NB4 (cell line): ENCODE measurements at regions not wholly inside any gene's neighbourhood (a gene's known extent, or its start where the extent isn't known, plus 50 kb on each side); places are given as distances from the start of the nearest gene placed in this dataset.

Experiments
- DNase-seq: peaks from one replicate; pipeline ENCODE4 v3.0.0; 2010; ENCODE audit warnings: low read depth
- H3K4me3 ChIP-seq: one replicate; pipeline ENCODE4 v1.5.1; 2011; ENCODE audit warnings: mild to moderate bottlenecking, low read depth, low read length, moderate library complexity
- CTCF ChIP-seq: IDR thresholded peaks from one replicate; pipeline ENCODE4 v1.5.1; 2012; ENCODE audit warnings: low read depth, low read length
- MAX ChIP-seq: IDR thresholded peaks from 2 replicates; pipeline ENCODE4 v1.6.1; 2011; ENCODE audit warnings: low read depth, low read length
- MYC ChIP-seq: IDR thresholded peaks from 2 replicates; pipeline ENCODE4 v1.6.1; 2011; ENCODE audit warnings: low read depth, low read length
- POLR2A ChIP-seq: IDR thresholded peaks from 2 replicates; pipeline ENCODE4 v1.6.1; 2011; ENCODE audit warnings: mild to moderate bottlenecking; ENCODE audit not compliant: insufficient read length; ENCODE audit errors: extremely low read depth

- H3K4me3 ChIP-seq = no peak overlapping the region
- TF ChIP-seq POLR2A = no peak
- TF ChIP-seq MAX = no peak
- TF ChIP-seq MYC = no peak
- TF ChIP-seq CTCF = no peak
- no peak for DNase-seq
Observed at GRCh38 chr6:11333132-11333849, 100.8 kb upstream of the NEDD9 start.

- H3K4me3 ChIP-seq = no peak overlapping the region
Observed at GRCh38 chr6:11332463-11332862, 100.0 kb upstream of the NEDD9 start.

GRCh38 chr6:11331111-11331510, 98.6 kb upstream of the NEDD9 start:
- peak; percentile 50 for DNase-seq
- no peak overlapping the region for H3K4me3 ChIP-seq
- TF ChIP-seq POLR2A (no peak), MAX (no peak), CTCF (no peak), MYC (no peak)

More at GRCh38 chr6:11332463-11332862, 100.0 kb upstream of the NEDD9 start:
- TF ChIP-seq CTCF = no peak
- DNase-seq = no peak

- DNase-seq = peak; percentile 66
- TF ChIP-seq MYC = peak; percentile 35; the same call in 1 of the 2 replicates
- TF ChIP-seq CTCF = no peak
- peak; percentile 38 for TF ChIP-seq POLR2A
- no peak for TF ChIP-seq MAX
- H3K4me3 ChIP-seq = no peak overlapping the region
Observed at GRCh38 chr6:11330413-11330760, 97.9 kb upstream of the NEDD9 start.

DNA sequence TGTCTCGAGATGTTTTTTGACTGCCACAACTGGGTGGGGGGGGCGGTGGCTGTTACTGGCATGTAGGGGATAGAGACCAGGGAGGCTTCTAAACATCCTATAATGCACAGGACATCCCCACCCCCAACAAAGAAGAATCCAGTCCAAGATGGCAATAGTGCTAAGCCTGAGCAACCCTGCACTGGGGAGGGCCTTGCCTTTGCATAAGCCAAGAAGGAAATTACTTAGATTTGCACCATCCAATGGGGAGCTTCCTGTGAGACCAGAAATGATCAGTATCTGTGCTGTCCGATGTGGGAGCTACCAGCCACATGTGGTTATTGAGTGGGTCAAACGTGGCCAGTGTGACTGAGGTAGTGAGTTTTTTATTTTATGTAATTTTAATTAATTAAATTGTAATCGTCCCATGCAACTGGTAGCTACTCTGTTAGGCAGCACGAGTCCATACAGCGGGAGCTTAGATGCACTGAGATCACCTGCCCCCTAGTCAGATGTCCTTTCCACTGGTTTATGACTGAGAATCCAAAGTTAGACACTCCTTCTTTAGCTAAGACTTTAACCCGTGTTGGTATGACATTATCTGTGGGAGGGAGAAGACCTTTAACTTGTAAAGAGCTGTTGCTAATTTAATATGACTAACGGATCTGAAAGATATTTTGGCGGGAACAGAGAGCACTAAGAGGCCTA, 97.4 kb upstream of the NEDD9 start:
- TF ChIP-seq CTCF (no peak), MAX (peak; percentile 60; the same call in 1 of the 2 replicates), MYC (no peak)
- peak; percentile 55 for DNase-seq

More for the DNA sequence above, 97.4 kb upstream of the NEDD9 start:
- no peak overlapping the region for H3K4me3 ChIP-seq
